ENCODE measurements at regions not wholly inside any gene's neighbourhood (a gene's known extent, or its start where the extent isn't known, plus 50 kb on each side); places are given as distances from the start of the nearest gene placed in this dataset.

GRCh38 chr6:21533678-21534077 lies 59.9 kb upstream of the SOX4 start:
- Histone ChIP-seq H2AFZ (ENCODE audit: low read length) (no peak overlapping the region), H3K27me3 (ENCODE audit: control insufficient read depth, insufficient read depth, low read length) (no peaks in the 10 kb centered on the region), H3K79me2 (ENCODE audit: control insufficient read depth, insufficient read depth, low read length) (no peaks in the 10 kb centered on the region), H3K4me2 (ENCODE audit: extremely low read depth, insufficient read depth, low read length) (no peak overlapping the region), H4K20me1 (ENCODE audit: control insufficient read depth, extremely low read depth, insufficient read depth, low read length) (no peaks in the 10 kb centered on the region), H3K27ac (ENCODE audit: insufficient read depth, low read length) (no peak overlapping the region), H3K4me1 (ENCODE audit: control insufficient read depth, extremely low read depth, insufficient read depth, low read length) (no peaks in the 10 kb centered on the region), H3K36me3 (ENCODE audit: control insufficient read depth, insufficient read depth, low read length) (no peaks in the 10 kb centered on the region), H3K9me3 (ENCODE audit: control insufficient read depth, insufficient read depth, low read depth, low read length) (no peaks in the 10 kb centered on the region), H3K4me3 (replicated peaks in 1 of 4; ENCODE audit: control extremely low read depth in 1 of 4, insufficient read depth in 1 of 4, low read depth in 3 of 4, low read length in 4 of 4) (no peak overlapping the region), H3K9ac (ENCODE audit: insufficient read depth, low read length) (no peak overlapping the region)
- TF ChIP-seq EZH2 (IDR thresholded peaks at IDR 0.05; ENCODE audit: low read length, missing control alignments), result no peak
- TF ChIP-seq, protein P1, sequence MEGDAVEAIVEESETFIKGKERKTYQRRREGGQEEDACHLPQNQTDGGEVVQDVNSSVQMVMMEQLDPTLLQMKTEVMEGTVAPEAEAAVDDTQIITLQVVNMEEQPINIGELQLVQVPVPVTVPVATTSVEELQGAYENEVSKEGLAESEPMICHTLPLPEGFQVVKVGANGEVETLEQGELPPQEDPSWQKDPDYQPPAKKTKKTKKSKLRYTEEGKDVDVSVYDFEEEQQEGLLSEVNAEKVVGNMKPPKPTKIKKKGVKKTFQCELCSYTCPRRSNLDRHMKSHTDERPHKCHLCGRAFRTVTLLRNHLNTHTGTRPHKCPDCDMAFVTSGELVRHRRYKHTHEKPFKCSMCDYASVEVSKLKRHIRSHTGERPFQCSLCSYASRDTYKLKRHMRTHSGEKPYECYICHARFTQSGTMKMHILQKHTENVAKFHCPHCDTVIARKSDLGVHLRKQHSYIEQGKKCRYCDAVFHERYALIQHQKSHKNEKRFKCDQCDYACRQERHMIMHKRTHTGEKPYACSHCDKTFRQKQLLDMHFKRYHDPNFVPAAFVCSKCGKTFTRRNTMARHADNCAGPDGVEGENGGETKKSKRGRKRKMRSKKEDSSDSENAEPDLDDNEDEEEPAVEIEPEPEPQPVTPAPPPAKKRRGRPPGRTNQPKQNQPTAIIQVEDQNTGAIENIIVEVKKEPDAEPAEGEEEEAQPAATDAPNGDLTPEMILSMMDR (conservative IDR thresholded peaks at IDR 0.05 in 1 of 2, IDR thresholded peaks at IDR 0.05 in 1 of 2; ENCODE audit: low read depth in 1 of 2, low read length in 2 of 2), result no peak
- DNase-seq (ENCODE audit: low read depth in 2 of 2), result peak in 1 of 2 donors; percentile 46

- Histone ChIP-seq H3K36me3 (ENCODE audit: control insufficient read depth, insufficient read depth, low read length) (no peaks in the 10 kb centered on the region), H2AFZ (ENCODE audit: low read length) (no peak overlapping the region), H4K20me1 (ENCODE audit: control insufficient read depth, extremely low read depth, insufficient read depth, low read length) (no peaks in the 10 kb centered on the region), H3K79me2 (ENCODE audit: control insufficient read depth, insufficient read depth, low read length) (no peaks in the 10 kb centered on the region), H3K4me2 (ENCODE audit: extremely low read depth, insufficient read depth, low read length) (no peak overlapping the region), H3K9me3 (ENCODE audit: control insufficient read depth, insufficient read depth, low read depth, low read length) (no peaks in the 10 kb centered on the region), H3K9ac (ENCODE audit: insufficient read depth, low read length) (no peak overlapping the region), H3K27me3 (ENCODE audit: control insufficient read depth, insufficient read depth, low read length) (no peaks in the 10 kb centered on the region), H3K27ac (ENCODE audit: insufficient read depth, low read length) (no peak overlapping the region), H3K4me1 (ENCODE audit: control insufficient read depth, extremely low read depth, insufficient read depth, low read length) (no peaks in the 10 kb centered on the region), H3K4me3 (replicated peaks in 1 of 4; ENCODE audit: control extremely low read depth in 1 of 4, insufficient read depth in 1 of 4, low read depth in 3 of 4, low read length in 4 of 4) (no peak overlapping the region)
- DNase-seq (ENCODE audit: low read depth in 2 of 2), result no peak
- TF ChIP-seq, protein P1 (conservative IDR thresholded peaks at IDR 0.05 in 1 of 2, IDR thresholded peaks at IDR 0.05 in 1 of 2; ENCODE audit: low read depth in 1 of 2, low read length in 2 of 2), result no peak
- TF ChIP-seq EZH2 (IDR thresholded peaks at IDR 0.05; ENCODE audit: low read length, missing control alignments), result no peak
Measured at GRCh38 chr6:21536280-21536766, 57.2 kb upstream of the SOX4 start.

GRCh38 chr6:21537637-21538036 lies 55.9 kb upstream of the SOX4 start:
- H3K9me3 ChIP-seq (ENCODE audit: control insufficient read depth, insufficient read depth, low read depth, low read length), result no peaks in the 10 kb centered on the region
- no peaks in the 10 kb centered on the region for H3K79me2 ChIP-seq (ENCODE audit: control insufficient read depth, insufficient read depth, low read length)
- H4K20me1 ChIP-seq (ENCODE audit: control insufficient read depth, extremely low read depth, insufficient read depth, low read length), result no peaks in the 10 kb centered on the region
- TF ChIP-seq EZH2 (IDR thresholded peaks at IDR 0.05; ENCODE audit: low read length, missing control alignments), result no peak
- TF ChIP-seq, protein P1 (conservative IDR thresholded peaks at IDR 0.05 in 1 of 2, IDR thresholded peaks at IDR 0.05 in 1 of 2; ENCODE audit: low read depth in 1 of 2, low read length in 2 of 2), result no peak
- no peak overlapping the region for H3K4me2 ChIP-seq (ENCODE audit: extremely low read depth, insufficient read depth, low read length)
- no peak for DNase-seq (ENCODE audit: low read depth in 2 of 2)
- H3K4me1 ChIP-seq (ENCODE audit: control insufficient read depth, extremely low read depth, insufficient read depth, low read length), result no peaks in the 10 kb centered on the region
- no peaks in the 10 kb centered on the region for H3K36me3 ChIP-seq (ENCODE audit: control insufficient read depth, insufficient read depth, low read length)
- H3K9ac ChIP-seq (ENCODE audit: insufficient read depth, low read length), result no peak overlapping the region
- no peaks in the 10 kb centered on the region for H3K27me3 ChIP-seq (ENCODE audit: control insufficient read depth, insufficient read depth, low read length)
- no peak overlapping the region for H2AFZ ChIP-seq (ENCODE audit: low read length)
- H3K4me3 ChIP-seq (replicated peaks in 1 of 4; ENCODE audit: control extremely low read depth in 1 of 4, insufficient read depth in 1 of 4, low read depth in 3 of 4, low read length in 4 of 4), result no peak overlapping the region
- no peak overlapping the region for H3K27ac ChIP-seq (ENCODE audit: insufficient read depth, low read length)

Measured in fibroblast of lung (primary cell).